Inflammatory macrophage treated with lipopolysaccharide for 1 hour (primary cell): ENCODE measurements at regions not wholly inside any gene's neighbourhood (a gene's known extent, or its start where the extent isn't known, plus 50 kb on each side); places are given as distances from the start of the nearest gene placed in this dataset.
"Not testable (repeated sequence)": the region's sequence is repeated elsewhere in the genome, so short reads cannot be mapped to it uniquely, and the experiment has no call there.

Experiments used
- DNase-seq, 2 donors: peaks; one replicate each; pipeline ENCODE4 v3.0.0-alpha.2; 2020 to 2022

GRCh38 chr20:51154708-51155690 lies 132.1 kb upstream of the KCNG1 start:
- no peak for DNase-seq

GRCh38 chr20:51153867-51154707 lies 131.2 kb upstream of the KCNG1 start:
- DNase-seq, result no peak

- DNase-seq, result no peak
These were observed 126.0 kb upstream of the KCNG1 start for GRCh38 chr20:51148941-51149340.

- no peak for DNase-seq
These were observed 121.6 kb upstream of the KCNG1 start for GRCh38 chr20:51144476-51144875.

- no peak for DNase-seq
These were observed 120.7 kb upstream of the KCNG1 start for GRCh38 chr20:51143652-51144051.

GRCh38 chr20:51142448-51142847 lies 119.5 kb upstream of the KCNG1 start:
- no peak for DNase-seq

GRCh38 chr20:51140671-51141070 lies 117.8 kb upstream of the KCNG1 start:
- no peak for DNase-seq

- no peak for DNase-seq
These were observed 117.0 kb upstream of the KCNG1 start for GRCh38 chr20:51139891-51140290.

GRCh38 chr20:51138576-51138975 lies 115.7 kb upstream of the KCNG1 start:
- DNase-seq, result no peak

GRCh38 chr20:51137461-51137860 lies 114.6 kb upstream of the KCNG1 start:
- no peak for DNase-seq

- DNase-seq, result no peak
These were observed 113.2 kb upstream of the KCNG1 start for GRCh38 chr20:51135926-51136715.

- DNase-seq, result no peak
These were observed 111.5 kb upstream of the KCNG1 start for GRCh38 chr20:51134405-51134804.

GRCh38 chr20:51132279-51132678 lies 109.4 kb upstream of the KCNG1 start:
- no peak for DNase-seq

GRCh38 chr20:51131811-51132210 lies 108.9 kb upstream of the KCNG1 start:
- no peak for DNase-seq

- no peak for DNase-seq
These were observed 106.4 kb upstream of the KCNG1 start for GRCh38 chr20:51129147-51129776.

- DNase-seq, result peak; percentile 9 to 36
These were observed 105.3 kb upstream of the KCNG1 start for GRCh38 chr20:51128198-51128597.

GRCh38 chr20:51127713-51128112 lies 104.8 kb upstream of the KCNG1 start:
- no peak for DNase-seq

- DNase-seq, result no peak
These were observed 103.4 kb upstream of the KCNG1 start for GRCh38 chr20:51126337-51126736.

GRCh38 chr20:51125780-51126179 lies 102.9 kb upstream of the KCNG1 start:
- no peak for DNase-seq

- no peak for DNase-seq
These were observed 102.2 kb upstream of the KCNG1 start for GRCh38 chr20:51125105-51125504.

GRCh38 chr20:51123887-51124286 lies 101.0 kb upstream of the KCNG1 start:
- not testable (repeated sequence) for DNase-seq

GRCh38 chr20:51122931-51123658 lies 100.2 kb upstream of the KCNG1 start:
- no peak for DNase-seq
